Body of pancreas (tissue), 4 donors: ENCODE measurements at regions not wholly inside any gene's neighbourhood (a gene's known extent, or its start where the extent isn't known, plus 50 kb on each side); places are given as distances from the start of the nearest gene placed in this dataset.

Experiments used
- POLR2A ChIP-seq, 3 donors: fragments of 450-650 bp; IDR thresholded peaks; one replicate each; pipeline ENCODE4 v1.6.1; 2016; ENCODE audit warnings: antibody characterized with exemption in 3 of 3, mild to moderate bottlenecking in 2 of 3
- TF ChIP-seq, protein P1 (sequence below), 7 experiments: fragments of 450-650 bp in 4 of 7; fragments of 200-600 bp in 3 of 7; sonication (generic) in 3 of 7; IDR thresholded peaks; one replicate each; pipeline ENCODE4 v1.5.1; 2016 to 2019; ENCODE audit warnings: antibody characterized with exemption in 7 of 7

DNA sequence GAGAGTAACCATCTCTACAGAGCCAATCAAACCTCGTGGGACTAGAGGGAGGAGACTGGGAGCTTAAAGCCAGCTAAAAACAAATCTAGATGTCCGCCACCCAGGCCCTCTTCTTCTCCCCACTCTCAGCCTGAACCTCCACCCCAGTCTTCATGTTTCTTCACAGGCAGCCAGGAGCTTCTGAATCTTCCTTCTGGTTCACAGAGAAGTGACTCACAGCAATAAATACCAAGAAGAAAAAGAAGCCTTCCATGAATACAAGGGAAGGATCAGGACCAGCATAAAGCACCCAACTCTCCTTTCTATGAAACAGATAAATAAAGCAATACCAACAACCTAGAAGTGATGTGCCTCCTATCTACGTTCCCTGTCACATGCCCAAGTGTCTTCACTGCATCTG, 103.3 kb upstream of the SLIT3 start:
- TF ChIP-seq, protein P1, sequence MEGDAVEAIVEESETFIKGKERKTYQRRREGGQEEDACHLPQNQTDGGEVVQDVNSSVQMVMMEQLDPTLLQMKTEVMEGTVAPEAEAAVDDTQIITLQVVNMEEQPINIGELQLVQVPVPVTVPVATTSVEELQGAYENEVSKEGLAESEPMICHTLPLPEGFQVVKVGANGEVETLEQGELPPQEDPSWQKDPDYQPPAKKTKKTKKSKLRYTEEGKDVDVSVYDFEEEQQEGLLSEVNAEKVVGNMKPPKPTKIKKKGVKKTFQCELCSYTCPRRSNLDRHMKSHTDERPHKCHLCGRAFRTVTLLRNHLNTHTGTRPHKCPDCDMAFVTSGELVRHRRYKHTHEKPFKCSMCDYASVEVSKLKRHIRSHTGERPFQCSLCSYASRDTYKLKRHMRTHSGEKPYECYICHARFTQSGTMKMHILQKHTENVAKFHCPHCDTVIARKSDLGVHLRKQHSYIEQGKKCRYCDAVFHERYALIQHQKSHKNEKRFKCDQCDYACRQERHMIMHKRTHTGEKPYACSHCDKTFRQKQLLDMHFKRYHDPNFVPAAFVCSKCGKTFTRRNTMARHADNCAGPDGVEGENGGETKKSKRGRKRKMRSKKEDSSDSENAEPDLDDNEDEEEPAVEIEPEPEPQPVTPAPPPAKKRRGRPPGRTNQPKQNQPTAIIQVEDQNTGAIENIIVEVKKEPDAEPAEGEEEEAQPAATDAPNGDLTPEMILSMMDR (IDR thresholded peaks at IDR 0.05), result no peak
- TF ChIP-seq POLR2A (IDR thresholded peaks at IDR 0.05), result no peak
